Renal cortex interstitium (tissue), 11 donors: ENCODE measurements at regions not wholly inside any gene's neighbourhood (a gene's known extent, or its start where the extent isn't known, plus 50 kb on each side); places are given as distances from the start of the nearest gene placed in this dataset.
"Not testable (repeated sequence)": the region's sequence is repeated elsewhere in the genome, so short reads cannot be mapped to it uniquely, and the experiment has no call there.

Source experiments
- DNase-seq, 11 donors: peaks; one replicate each; pipeline ENCODE4 v3.0.0-alpha.2; 2013; ENCODE audit warnings: low read depth in 9 of 11, low spot score in 4 of 11; ENCODE audit errors: extremely low read depth in 1 of 11

GRCh38 chr5:99032234-99033013, 103.6 kb upstream of the CHD1 start:
- peak in 10 of 11 donors; percentile 31 to 72 (median 52) for DNase-seq

DNA sequence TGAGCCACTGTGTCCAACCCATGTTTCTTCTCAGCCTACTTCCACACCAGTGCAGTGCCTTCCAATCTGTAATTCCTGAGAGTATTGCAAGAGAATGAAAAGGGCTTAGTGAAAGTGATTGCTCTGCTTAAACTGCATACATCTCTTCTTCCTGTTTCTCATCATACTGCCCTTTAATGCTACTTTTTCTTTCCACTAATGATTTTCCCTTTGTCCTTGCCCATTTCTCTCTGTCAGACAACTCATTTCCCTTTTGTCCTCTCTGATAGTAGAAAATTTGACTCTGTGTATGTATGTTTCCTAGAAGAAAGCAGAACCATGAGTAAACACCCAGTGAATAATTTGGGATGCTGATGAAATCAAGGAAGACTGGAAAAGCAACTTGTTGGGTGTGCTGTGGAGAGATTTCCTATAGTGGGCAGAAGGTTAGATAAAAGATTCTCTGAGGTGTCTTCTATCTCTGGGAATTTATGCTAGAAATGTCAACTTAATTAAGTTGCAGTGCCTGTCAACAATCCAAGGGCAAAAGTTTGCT, 102.2 kb upstream of the CHD1 start:
- no peak for DNase-seq

DNA sequence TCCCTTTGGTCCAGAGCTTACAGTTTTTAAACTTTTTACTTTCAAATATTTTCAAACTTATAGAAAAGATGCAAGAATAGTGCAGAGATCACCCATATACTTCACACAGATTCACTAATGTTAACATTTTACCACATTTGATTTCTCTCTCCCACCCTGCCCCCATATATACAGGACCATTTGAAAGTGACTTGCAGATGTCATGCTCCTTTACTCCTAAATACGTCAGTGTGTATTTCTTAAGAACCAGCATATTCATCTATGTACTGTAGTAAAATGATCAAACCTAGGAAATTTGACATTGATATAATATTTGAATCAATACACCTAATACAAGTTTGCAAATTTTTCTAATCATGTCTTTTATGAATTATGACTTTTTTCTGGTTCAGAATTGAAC, 100.4 kb upstream of the CHD1 start:
- no peak for DNase-seq

DNA sequence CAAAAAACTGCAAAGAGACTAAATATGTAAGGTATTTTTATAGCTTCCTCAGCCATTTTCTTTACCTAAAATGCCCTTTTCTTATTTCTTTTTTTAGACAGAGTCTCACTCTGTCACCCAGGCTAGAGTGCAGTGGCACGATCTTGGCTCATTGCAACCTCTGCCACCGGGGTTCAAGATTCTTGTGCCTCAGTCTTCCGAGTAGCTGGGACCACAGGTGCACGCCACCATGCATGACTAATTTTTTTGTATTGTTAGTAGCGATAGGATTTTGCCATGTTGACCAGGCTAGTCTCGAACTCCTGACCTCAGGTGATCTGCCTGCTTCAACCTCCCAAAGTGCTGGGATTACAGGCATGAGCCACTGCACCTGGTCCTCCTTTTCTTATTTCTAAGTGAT, 99.4 kb upstream of the CHD1 start:
- DNase-seq = not testable (repeated sequence)

GRCh38 chr5:99025298-99026045, 96.7 kb upstream of the CHD1 start:
- peak in 2 of 11 donors; percentile 20 to 37 for DNase-seq

GRCh38 chr5:99023330-99023729, 94.5 kb upstream of the CHD1 start:
- DNase-seq = no peak

DNA sequence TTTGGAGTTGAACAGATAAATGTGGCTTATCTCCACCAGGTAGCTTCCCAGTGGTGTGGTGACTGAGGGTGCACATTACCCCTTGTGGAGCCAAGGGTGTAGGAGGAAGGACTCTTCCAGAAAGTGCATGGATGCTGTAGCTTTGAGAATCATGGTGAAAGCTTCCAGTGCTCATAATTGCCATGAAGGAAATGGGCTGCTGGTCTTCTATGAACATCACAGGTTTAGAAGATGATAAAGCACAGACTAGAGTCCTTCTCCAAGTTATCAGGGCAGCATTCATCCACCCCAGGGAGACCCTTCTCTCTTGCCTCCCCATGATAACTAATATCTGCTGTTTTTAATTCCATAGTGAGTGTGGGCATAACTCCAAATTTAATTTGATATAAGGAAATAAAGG, 93.4 kb upstream of the CHD1 start:
- DNase-seq = no peak

DNA sequence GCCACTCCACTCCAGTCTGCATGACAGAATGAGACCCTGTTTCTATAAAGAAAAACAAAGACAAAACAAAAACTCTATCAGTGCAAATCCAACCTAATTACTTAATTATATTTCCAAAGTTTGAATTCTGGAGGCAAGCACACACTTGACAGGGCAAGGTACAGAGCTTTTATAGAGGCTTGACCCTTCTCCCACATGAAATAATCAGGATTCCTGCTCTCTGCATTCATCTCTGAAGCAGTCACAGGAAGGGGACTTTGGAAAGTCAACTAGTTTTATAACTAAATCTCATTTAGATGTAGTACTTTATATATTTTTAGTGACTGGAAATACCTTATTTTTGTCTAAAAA, 91.9 kb upstream of the CHD1 start:
- DNase-seq = no peak

GRCh38 chr5:99019812-99020697, 91.2 kb upstream of the CHD1 start:
- no peak for DNase-seq

DNA sequence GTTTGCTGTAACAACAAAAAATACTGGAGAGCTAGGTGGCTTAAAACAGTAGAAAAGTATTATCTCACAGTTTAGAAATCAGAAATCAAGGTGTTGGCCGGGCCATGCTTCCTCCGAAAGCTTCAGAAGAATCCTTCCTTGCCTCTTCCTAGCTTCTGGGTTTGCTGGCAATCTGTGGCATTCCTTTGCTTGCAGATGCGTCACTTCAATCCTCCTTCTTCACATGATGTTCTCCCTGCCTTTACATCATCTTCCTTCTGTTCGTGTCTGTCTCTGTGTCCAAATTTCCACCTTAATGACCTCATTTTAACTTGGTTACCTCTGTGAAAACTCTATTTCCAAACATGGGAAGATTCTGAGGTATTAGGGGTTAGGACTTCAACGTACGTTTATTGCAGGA, 90.4 kb upstream of the CHD1 start:
- DNase-seq = no peak

DNA sequence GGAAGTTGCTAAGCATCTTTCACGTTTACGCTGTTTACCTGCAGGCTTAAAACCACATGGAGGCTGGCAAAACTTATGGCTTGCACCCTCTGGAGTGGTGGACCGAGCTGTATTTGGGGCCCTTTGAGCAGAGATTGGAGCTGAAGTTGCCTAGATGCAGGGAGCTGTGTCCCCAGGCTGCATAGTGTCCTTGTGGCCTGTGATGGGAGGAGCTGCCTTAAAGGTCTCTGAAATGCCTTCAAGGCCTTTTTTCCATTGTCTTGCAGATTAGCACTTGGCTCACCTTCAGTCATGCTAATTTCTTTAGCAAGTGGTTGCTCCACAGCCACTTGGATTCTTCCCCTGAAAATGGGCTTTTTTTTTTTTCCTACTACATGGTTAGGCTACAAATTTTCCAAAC, 81.5 kb upstream of the CHD1 start:
- DNase-seq = no peak

GRCh38 chr5:99008009-99008408, 79.2 kb upstream of the CHD1 start:
- not testable (repeated sequence) for DNase-seq

DNA sequence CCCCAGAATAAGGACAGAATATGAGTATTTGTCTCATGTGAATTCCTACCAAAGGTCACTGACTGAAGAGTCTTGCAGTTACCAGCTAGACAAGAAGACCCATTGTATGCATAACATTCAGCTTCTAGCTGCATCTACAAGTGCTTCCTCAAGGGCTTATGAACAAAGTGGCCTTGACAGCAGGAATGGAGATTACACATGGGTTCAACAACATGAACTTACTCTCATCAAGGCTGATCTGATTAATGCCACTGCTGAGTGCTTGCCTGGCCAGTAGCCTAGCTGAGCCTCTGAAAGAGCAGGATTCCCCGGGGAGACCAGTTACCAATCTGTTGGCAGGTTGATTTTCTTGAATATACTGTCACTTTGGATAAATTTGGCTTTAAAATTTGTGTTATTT, 76.7 kb upstream of the CHD1 start:
- no peak for DNase-seq

- DNase-seq = no peak
Measured at GRCh38 chr5:99004960-99005359, 76.2 kb upstream of the CHD1 start.

DNA sequence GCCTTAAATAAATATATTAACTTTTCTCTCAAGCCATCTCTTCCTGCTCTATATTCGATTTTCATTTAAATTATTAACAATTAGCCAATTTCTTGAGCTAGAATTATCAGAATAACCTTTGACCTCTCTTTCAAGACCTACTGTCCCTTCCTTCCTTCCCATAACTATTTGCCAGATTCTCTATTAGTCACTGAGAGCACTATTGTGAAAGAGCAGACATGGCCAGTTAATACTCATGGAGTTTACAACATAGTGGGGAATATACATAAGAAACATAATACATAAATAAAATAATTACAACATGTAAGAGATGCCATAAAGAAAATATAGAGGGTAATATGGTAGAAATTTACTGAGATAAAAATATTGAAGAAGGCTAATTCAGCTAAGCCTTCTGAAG, 72.1 kb upstream of the CHD1 start:
- DNase-seq = no peak

GRCh38 chr5:99000221-99000620, 71.4 kb upstream of the CHD1 start:
- no peak for DNase-seq

- no peak for DNase-seq
Measured at GRCh38 chr5:98999631-99000030, 70.8 kb upstream of the CHD1 start.

- DNase-seq = no peak
Measured at GRCh38 chr5:98997000-98997399, 68.2 kb upstream of the CHD1 start.

DNA sequence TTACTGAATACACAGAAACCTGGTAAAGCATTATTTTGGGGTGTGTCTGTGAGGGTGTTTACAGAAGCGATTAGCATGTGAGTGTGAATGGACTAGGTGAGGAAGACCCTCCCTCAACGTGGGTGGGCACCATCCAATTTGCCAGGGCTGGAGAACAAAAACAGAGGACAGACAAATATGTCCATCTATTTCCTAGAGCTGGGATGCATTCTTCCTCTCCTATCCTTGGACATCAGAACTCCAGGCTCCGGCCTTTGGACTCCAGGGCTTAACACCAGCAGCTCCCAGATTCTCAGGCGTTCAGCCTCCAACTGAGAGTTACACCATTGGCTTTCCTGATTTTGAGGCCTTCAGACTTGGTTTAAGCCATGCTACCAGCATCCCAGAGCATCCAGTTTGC, 65.8 kb upstream of the CHD1 start:
- DNase-seq = no peak

- DNase-seq = no peak
Measured at GRCh38 chr5:98993512-98993911, 64.7 kb upstream of the CHD1 start.
